ENCODE measurements at regions not wholly inside any gene's neighbourhood (a gene's known extent, or its start where the extent isn't known, plus 50 kb on each side); places are given as distances from the start of the nearest gene placed in this dataset.

DNA sequence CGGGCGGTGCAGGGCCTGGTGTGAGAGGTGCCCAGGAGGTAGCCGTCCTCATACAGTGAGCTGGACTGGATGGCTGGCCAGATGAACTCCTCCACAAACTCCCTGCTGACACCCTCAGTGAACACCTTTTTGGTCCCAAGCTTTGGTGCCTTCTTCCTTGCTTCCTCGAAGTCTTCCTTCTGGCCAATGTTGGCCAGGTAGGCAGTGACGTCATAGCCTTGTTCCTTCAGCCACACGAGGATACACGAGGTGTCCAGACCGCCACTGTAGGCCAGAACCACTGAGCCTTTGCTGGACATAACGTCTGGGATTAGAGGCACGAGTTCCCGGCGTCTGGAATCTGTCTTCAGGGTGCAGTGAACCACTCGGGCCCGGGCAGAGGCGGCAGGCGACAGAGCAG is 206.8 kb upstream of the SP4 start:
- DNase-seq (ENCODE audit: low spot score) = no peak

DNA sequence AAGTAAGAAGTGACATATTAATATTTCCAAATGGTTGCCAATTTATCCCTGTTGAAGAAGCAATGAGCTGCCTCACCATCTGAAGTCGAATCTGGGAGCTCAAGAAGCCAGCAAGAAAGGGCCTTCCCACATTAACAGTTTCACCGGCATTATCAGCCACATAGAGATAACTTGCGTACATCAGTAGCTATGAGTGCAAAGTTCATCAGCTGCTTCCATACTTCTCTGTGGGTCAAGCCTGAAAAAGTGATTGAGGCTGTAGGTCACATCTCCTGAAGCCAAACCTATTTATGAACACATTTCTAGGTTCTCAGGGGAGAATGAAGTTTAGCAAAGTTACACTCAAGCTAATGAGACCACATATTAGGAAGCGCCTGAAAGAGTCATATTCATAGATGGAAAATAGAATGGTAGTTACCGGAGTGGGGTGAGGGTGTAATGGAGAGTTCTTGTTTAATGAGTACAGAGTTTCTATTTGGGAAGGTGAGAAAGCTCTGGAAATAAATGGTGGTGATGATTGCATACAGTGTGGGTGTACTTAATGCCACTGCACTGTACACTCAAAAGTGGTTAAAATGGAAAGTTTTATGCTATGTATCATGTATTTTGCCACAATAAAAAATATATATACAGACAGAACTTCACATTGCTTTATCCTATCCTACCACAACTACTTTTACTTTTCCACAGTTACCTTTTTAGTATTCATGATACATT is 189.3 kb upstream of the SP4 start:
- DNase-seq (ENCODE audit: low spot score) = no peak

GRCh38 chr7:21243265-21243664 is 184.6 kb upstream of the SP4 start:
- no peak for DNase-seq (ENCODE audit: low spot score)

GRCh38 chr7:21251151-21251800 is 176.6 kb upstream of the SP4 start:
- DNase-seq (ENCODE audit: low spot score) = no peak

GRCh38 chr7:21253740-21254687 is 173.9 kb upstream of the SP4 start:
- DNase-seq (ENCODE audit: low spot score) = peak; percentile 72

DNA sequence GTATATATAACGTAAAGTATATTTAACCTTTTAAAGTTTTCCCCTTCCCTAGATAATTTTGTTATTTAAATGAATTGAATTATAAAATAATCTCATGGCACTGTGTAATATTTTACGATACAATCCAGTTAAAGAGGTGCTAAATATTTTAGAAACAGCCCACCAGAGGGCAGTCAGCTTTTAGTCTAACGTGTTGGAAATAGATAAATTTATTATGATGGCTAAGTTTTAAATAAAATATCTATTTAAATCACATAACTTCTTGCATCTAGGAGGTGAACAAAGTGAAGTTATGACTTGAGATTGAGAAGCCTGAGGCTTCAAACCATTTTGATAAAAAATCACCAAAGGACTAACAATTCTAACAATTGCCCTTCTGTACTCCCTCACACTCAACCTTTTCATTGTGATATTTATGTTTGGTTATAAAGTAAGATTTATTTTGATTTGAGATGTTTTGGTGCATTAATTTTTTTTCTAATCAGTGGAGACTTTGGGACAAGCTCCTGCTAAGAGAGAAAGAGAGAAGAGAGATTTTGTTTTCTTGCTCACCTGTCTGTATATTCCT is 171.5 kb upstream of the SP4 start:
- DNase-seq (ENCODE audit: low spot score) = no peak

DNA sequence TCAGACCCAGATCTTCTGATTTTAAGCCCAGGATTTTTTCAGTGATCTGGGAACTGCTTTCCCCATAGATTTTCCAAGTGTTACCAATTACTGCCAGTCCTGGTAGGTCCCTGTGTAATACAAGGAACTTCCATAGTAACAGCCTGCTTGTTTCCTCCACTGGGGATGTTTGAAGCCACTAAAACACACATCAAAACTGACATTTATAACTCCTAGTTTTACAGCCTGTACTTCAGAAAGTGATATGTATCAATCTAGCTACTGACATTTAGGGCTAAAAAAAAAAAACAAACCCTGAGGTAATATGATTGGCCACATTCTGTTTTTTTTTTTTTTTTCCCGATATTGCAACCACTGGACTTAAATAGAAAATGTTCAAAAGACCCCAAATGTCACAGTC is 166.9 kb upstream of the SP4 start:
- DNase-seq (ENCODE audit: low spot score) = no peak

DNA sequence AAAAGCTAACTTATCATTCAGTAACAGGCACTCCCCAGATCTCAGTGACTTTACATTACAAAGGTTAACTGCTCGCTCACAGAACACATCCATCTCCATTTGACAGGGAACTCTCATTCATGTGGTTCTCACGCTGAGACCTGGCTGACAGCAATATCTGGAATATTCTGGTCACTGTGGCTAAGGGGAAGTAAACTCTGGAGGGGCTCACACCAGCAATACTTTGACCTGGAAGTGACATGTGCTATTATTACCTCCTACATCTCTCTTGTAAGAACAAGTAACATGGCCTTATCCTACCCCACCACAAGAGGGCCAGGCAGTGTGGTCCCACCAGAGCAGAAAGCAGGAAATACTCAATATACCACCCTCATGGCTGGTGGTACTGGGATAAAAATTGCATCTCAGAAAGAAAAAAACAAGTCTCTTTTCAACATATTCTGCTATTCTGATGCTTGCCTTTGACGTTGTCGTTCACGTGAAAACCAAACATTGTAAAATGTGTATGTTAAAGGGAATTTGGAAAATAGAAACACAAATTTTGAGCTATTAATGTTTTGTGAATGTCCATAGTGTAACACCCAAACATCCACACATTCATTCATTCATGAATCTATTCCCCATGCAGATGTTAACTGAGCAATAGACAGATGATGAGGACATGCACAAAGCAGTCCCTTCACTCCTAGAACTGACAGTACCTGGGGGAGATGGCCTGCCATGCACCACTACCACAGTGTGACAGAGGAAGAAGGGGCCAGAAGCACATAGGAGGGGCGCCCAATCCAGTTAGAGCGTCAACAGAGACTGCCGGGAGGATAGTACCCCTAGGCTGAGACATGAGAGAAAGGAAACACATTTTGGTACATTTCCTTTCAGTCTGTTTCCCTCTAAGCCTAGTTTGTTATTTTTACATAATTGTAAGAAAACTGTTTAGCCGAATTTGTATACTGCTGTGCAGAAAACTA is 166.0 kb upstream of the SP4 start:
- peak; percentile 41 for DNase-seq (ENCODE audit: low spot score)

DNA sequence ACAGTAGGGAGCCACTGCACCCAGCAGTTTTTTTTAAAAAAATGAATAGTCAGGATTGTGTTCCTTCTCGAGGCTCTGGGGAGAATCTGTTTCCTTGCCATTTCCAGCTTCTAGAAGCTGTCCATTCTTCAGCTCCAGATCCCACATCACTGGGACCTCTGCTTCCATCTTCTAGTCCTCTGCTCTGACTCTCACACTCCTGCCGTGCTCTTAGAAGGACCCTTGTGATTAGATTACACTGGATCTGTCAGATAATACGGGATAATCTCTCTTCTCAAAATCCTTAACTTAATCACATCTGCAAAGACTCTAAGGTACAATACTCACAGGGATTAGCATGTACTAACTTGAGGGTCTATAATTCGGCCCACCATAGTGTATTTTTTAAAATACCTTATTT is 158.9 kb upstream of the SP4 start:
- no peak for DNase-seq (ENCODE audit: low spot score)

GRCh38 chr7:21276471-21277035 is 151.3 kb upstream of the SP4 start:
- no peak for DNase-seq (ENCODE audit: low spot score)

GRCh38 chr7:21278944-21279343 is 148.9 kb upstream of the SP4 start:
- no peak for DNase-seq (ENCODE audit: low spot score)

- DNase-seq (ENCODE audit: low spot score) = no peak
Observed at GRCh38 chr7:21281193-21281592, 146.7 kb upstream of the SP4 start.

- DNase-seq (ENCODE audit: low spot score) = no peak
Observed at GRCh38 chr7:21293771-21294170, 134.1 kb upstream of the SP4 start.

- no peak for DNase-seq (ENCODE audit: low spot score)
Observed at GRCh38 chr7:21299766-21300165, 128.1 kb upstream of the SP4 start.

GRCh38 chr7:21300692-21301091 is 127.2 kb upstream of the SP4 start:
- DNase-seq (ENCODE audit: low spot score) = no peak

- no peak for DNase-seq (ENCODE audit: low spot score)
Observed at GRCh38 chr7:21304808-21305375, 123.0 kb upstream of the SP4 start.

- no peak for DNase-seq (ENCODE audit: low spot score)
Observed at GRCh38 chr7:21305455-21306235, 122.2 kb upstream of the SP4 start.

DNA sequence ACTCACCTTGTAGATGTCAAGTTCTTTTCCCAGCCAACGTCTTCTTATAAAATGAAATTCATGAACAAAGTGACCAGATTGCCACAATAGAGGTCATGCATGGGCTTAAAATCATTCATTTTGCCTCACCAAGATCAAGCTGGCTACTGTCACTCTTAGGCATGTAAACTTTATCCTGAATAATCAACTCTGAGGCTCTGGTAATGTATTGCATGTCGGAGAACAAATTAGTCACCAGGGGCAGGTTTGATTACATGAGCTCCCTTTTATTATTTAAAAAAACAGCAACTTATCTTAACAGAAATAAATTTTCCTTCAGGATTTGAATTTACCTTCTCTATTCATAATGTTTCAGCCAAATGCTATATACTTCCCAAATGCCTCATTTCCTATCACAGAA is 112.9 kb upstream of the SP4 start:
- DNase-seq (ENCODE audit: low spot score) = no peak

GRCh38 chr7:21317966-21318915 is 109.6 kb upstream of the SP4 start:
- DNase-seq (ENCODE audit: low spot score) = no peak
